AG04450 (cell line): ENCODE measurements at regions not wholly inside any gene's neighbourhood (a gene's known extent, or its start where the extent isn't known, plus 50 kb on each side); places are given as distances from the start of the nearest gene placed in this dataset.

Experiments
- CTCF ChIA-PET: fragments of 300-600, 350-600 bp; formaldehyde crosslinking; extraction: SDS; loops from one replicate; lab custom pipeline; 2022; ENCODE audit warnings: antibody characterized with exemption, inconsistent platforms; lab: Charles Lee
- POLR2A ChIA-PET: fragments of 350-600 bp; formaldehyde crosslinking; extraction: SDS; loops from one replicate; lab custom pipeline; 2021; ENCODE audit warnings: antibody characterized with exemption, inconsistent platforms; lab: Yijun Ruan, JAX
- DNase-seq: peaks from one replicate; pipeline ENCODE4 v3.0.0-alpha.2; 2011; ENCODE audit warnings: low read depth, low spot score
- H3K27ac ChIP-seq: one replicate; pipeline ENCODE4 v1.5.1; 2012; ENCODE audit warnings: low read depth, low read length, control low read depth
- H3K27me3 ChIP-seq: one replicate; pipeline ENCODE4 v1.6.0; 2012; ENCODE audit warnings: low read length; ENCODE audit not compliant: control insufficient read depth, insufficient read depth
- H3K4me3 ChIP-seq: 2 replicates; pipeline ENCODE4 v1.5.1; 2011; ENCODE audit warnings: mild to moderate bottlenecking, low read depth, low read length, control low read depth
- H3K9me3 ChIP-seq: 2 replicates; pipeline ENCODE4 v1.5.1; 2012; ENCODE audit warnings: low read length; ENCODE audit not compliant: control insufficient read depth, insufficient read depth
- TF ChIP-seq, protein P1 (sequence below): IDR thresholded peaks from 2 replicates; pipeline ENCODE4 v1.5.1; 2011; ENCODE audit warnings: low read depth, low read length, control low read depth, inconsistent platforms

DNA sequence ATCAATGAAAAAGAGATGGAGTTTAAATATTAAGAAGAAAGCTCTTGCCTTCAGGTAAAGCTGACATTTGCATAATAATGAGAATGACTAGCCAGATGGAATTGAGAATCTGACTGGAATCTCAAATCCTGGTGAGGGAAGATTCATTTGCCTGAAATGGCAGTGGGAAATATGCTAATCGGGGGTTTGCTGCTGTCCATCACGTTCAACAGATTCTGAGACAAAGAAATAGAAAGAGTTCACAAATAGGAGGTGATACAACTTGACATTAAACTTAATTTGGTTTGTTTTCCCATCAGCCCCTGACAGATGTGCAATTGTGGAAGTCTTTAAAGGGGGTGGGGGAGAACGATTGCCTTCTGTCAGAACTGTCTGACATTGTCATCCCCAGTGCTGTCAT is 347.4 kb downstream of the PDCD6IP start:
- Histone ChIP-seq H3K27ac (no peak overlapping the region), H3K4me3 (no peak overlapping the region), H3K9me3 (no peaks in the 10 kb centered on the region), H3K27me3 (no peaks in the 10 kb centered on the region)
- ChIA-PET POLR2A (no interaction called here), CTCF (no interaction called here)
- TF ChIP-seq, protein P1, sequence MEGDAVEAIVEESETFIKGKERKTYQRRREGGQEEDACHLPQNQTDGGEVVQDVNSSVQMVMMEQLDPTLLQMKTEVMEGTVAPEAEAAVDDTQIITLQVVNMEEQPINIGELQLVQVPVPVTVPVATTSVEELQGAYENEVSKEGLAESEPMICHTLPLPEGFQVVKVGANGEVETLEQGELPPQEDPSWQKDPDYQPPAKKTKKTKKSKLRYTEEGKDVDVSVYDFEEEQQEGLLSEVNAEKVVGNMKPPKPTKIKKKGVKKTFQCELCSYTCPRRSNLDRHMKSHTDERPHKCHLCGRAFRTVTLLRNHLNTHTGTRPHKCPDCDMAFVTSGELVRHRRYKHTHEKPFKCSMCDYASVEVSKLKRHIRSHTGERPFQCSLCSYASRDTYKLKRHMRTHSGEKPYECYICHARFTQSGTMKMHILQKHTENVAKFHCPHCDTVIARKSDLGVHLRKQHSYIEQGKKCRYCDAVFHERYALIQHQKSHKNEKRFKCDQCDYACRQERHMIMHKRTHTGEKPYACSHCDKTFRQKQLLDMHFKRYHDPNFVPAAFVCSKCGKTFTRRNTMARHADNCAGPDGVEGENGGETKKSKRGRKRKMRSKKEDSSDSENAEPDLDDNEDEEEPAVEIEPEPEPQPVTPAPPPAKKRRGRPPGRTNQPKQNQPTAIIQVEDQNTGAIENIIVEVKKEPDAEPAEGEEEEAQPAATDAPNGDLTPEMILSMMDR = no peak
- DNase-seq = no peak

DNA sequence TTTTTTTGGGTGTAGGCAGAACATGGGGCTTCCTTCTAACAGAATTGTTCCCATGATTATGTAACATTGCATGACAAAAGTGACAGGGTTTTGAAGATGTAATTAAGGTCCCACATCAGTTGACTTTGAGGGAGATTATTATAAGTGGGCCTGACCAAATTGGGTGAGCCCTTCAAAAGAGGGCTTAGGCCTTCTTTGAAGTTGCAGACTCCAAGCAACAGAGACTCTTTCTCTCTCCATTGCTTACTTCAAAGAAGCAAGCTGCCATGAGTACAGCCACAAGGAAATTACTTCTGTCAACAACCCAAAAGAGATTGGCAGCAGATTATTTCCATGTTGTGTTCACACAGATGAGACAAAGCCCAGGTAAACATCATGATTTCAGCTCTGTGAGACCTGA is 348.2 kb downstream of the PDCD6IP start:
- Histone ChIP-seq H3K4me3 (no peak overlapping the region), H3K9me3 (no peaks in the 10 kb centered on the region), H3K27me3 (no peaks in the 10 kb centered on the region), H3K27ac (no peak overlapping the region)
- TF ChIP-seq, protein P1 = no peak
- ChIA-PET CTCF (no interaction called here), POLR2A (no interaction called here)
- DNase-seq = no peak

DNA sequence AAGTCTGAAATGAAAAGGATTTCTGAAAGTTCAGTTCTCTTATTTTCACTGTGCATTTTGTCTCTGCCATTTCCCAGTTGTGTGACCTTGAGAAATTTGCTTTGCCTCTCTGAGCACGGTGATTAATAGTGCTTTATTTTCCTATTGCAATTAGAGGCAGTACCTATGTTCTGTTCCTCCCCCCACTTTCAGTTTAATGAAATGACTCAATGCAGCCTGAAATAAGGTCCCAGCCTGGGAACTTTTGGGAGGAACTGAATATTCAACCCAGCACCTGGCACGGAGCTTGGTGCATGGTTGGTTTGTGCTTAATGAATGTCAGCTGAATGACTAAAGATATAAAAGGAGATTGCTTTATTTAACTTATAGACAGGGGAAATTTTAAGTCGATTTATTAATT is 352.6 kb downstream of the PDCD6IP start:
- ChIA-PET CTCF (no interaction called here), POLR2A (no interaction called here)
- TF ChIP-seq, protein P1 = no peak
- no peaks in the 10 kb centered on the region for H3K27me3 ChIP-seq
- no peak for DNase-seq
- H3K27ac ChIP-seq = no peak overlapping the region
- H3K4me3 ChIP-seq = no peak overlapping the region
- H3K9me3 ChIP-seq = no peaks in the 10 kb centered on the region

DNA sequence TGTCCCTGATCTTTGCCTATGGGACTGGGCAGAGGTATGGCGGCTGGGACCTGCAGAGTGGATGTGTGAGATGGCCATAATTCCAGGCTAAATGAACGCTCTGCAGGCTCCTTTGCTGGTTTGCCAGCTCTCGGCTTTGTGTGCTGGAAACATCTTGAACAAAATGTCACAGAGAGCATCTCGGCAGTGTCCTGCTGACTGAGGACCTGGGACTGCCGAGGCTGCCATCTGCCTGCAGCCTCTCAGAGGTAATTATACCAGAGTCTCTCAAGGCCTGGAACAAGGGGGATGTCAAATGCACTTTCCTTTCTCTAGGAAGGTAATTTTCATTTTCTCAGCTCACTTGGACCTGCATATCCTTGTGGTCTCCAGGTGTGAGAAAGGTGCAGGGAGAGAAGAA is 354.2 kb downstream of the PDCD6IP start:
- POLR2A ChIA-PET = no interaction called here
- no peak for DNase-seq

DNA sequence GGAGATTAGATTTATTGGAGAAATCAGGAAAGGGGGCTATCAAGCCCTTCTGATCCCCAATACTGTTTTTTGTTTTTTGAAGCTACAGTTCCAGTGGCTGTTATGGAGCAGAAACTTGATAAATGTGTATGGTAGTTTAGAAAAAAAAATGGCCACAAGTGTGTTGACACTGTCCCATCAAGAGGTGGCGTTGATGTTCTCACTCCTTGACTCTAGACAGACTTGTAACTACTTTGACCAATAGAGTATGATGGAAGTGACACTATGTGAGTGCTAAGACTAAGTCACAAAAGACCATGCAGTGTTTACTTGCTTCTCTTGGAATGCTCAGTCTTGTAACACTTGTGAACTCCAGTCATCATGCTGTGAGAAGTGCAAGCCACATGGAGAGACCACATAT is 356.7 kb downstream of the PDCD6IP start:
- TF ChIP-seq, protein P1 = no peak
- Histone ChIP-seq H3K9me3 (no peaks in the 10 kb centered on the region), H3K27ac (no peak overlapping the region), H3K4me3 (no peak overlapping the region), H3K27me3 (no peaks in the 10 kb centered on the region)
- POLR2A ChIA-PET = no interaction called here
- no peak for DNase-seq
- CTCF ChIA-PET = no interaction called here

More for the DNA sequence above, 354.2 kb downstream of the PDCD6IP start:
- Histone ChIP-seq H3K27me3 (no peaks in the 10 kb centered on the region), H3K9me3 (no peaks in the 10 kb centered on the region), H3K4me3 (no peak overlapping the region), H3K27ac (no peak overlapping the region)
- TF ChIP-seq, protein P1 = no peak
- CTCF ChIA-PET = no interaction called here
